ENCODE measurements at regions not wholly inside any gene's neighbourhood (a gene's known extent, or its start where the extent isn't known, plus 50 kb on each side); places are given as distances from the start of the nearest gene placed in this dataset.

- no peak for DNase-seq (ENCODE audit: insufficient read length, low spot score)
- FAIRE-seq: no peak
- no peak for TF ChIP-seq CTCF (IDR thresholded peaks at IDR 0.05; ENCODE audit: insufficient read depth, missing control alignments)
These were observed 193.2 kb upstream of the UBL3 start for GRCh38 chr13:30043631-30043925.

DNA sequence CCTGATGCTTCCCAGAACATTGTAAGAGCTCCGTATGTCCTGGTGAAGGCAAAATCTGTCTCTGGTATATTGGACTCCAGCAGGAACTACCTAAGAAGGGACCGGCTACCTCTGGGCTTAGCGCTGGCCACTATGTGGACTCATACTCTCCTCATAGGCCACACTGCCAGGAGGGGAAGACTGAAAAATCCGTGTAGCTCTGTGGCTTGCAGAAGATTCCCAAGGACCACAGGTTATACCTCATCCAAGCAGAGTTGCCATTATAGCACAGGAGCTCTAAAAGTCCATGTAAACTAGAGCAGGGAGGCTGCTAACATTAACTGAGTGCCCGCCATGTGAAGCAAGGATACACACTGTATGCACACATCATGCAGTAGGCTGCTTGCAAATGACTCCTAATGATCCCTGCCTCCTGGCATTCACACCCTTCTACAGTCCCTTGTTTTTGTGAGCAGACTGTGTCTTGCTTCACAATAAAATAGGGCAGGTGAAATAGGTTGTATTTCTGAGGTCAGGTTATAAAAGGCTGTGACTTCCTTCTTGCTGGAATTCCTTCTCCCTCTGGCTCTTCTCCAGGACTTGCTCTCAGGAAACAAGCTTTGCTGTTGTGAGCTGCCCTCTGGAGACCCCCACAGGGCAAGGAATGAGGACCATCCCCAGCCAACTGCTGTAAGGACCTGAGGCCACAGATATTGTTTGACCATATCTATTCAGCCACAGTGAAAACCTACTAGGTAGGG, 192.6 kb upstream of the UBL3 start:
- no peak for TF ChIP-seq CTCF (IDR thresholded peaks at IDR 0.05; ENCODE audit: insufficient read depth, missing control alignments)
- DNase-seq (ENCODE audit: insufficient read length, low spot score): no peak
- no peak for FAIRE-seq

DNA sequence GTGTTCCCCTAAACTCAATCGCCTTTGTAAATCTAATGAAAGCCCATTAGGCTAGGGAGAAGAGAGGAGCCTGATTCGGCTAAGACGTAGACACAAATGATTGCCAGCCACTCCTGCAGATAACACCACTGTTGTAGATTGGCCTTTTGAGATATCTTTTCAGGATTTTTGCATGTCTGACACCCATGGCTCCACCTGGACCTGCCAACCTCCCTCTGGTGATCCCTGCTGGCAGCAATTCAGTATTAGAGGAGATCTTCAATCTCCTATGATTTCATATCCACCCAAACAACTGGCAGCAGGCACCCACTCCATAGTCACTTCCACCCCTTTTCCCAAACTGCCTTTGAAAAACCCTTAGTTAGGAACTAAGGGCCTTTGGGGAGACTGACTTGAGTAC, 191.9 kb upstream of the UBL3 start:
- FAIRE-seq (no peak), DNase-seq (ENCODE audit: insufficient read length, low spot score) (no peak)
- TF ChIP-seq CTCF (IDR thresholded peaks at IDR 0.05; ENCODE audit: insufficient read depth, missing control alignments): no peak

GRCh38 chr13:30039511-30039911, 189.1 kb upstream of the UBL3 start:
- FAIRE-seq: no peak
- no peak for TF ChIP-seq CTCF (IDR thresholded peaks at IDR 0.05; ENCODE audit: insufficient read depth, missing control alignments)

GRCh38 chr13:30038884-30039283, 188.5 kb upstream of the UBL3 start:
- FAIRE-seq (no peak), DNase-seq (ENCODE audit: insufficient read length, low spot score) (peak; percentile 40)
- TF ChIP-seq CTCF (IDR thresholded peaks at IDR 0.05; ENCODE audit: insufficient read depth, missing control alignments): peak; percentile 8

More at GRCh38 chr13:30039511-30039911, 189.1 kb upstream of the UBL3 start:
- DNase-seq (ENCODE audit: insufficient read length, low spot score): no peak

DNA sequence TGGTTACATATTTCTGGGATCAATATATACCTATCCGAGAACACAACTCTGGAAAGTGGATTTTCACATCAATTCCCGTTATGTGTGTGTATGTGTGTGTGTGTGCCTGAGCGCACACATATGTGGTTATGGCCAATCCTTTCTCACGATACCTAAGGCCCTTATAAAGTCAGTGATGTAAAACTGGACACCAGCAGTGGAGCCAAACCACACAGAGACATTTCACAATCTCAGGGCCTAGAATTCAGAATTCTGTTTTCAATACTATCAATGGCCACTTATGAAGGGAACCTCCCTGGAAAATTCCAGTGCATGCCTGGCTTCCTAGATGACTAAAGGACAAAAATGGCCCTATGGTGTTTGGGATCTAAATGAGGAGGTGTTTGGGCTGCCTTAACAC, 187.3 kb upstream of the UBL3 start:
- FAIRE-seq (no peak), DNase-seq (ENCODE audit: insufficient read length, low spot score) (no peak)
- TF ChIP-seq CTCF (IDR thresholded peaks at IDR 0.05; ENCODE audit: insufficient read depth, missing control alignments): no peak

DNA sequence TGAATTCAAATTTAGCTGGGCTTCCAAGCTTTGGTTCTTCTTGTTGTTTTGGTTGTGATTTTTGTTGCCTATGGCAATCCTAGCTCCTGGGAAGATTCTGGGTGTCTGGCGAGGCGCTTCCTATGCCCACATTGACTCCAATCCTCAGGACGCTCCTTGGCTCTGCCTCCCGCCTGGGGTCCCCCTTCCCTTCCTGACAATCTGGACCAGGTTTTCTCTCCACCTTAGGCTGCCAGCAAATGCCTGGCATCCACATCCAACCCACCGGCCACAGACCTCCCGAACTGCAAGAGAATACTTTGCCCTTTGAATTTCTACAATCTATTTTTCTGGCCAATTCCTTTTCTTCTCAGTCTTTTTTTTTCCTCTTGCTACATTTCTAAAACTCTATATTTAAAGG, 186.9 kb upstream of the UBL3 start:
- FAIRE-seq: no peak
- no peak for TF ChIP-seq CTCF (IDR thresholded peaks at IDR 0.05; ENCODE audit: insufficient read depth, missing control alignments)
- no peak for DNase-seq (ENCODE audit: insufficient read length, low spot score)

Measured in D721Med (cell line).